ENCODE measurements at regions not wholly inside any gene's neighbourhood (a gene's known extent, or its start where the extent isn't known, plus 50 kb on each side); places are given as distances from the start of the nearest gene placed in this dataset.
"Not testable (repeated sequence)": the region's sequence is repeated elsewhere in the genome, so short reads cannot be mapped to it uniquely, and the experiment has no call there.

DNA sequence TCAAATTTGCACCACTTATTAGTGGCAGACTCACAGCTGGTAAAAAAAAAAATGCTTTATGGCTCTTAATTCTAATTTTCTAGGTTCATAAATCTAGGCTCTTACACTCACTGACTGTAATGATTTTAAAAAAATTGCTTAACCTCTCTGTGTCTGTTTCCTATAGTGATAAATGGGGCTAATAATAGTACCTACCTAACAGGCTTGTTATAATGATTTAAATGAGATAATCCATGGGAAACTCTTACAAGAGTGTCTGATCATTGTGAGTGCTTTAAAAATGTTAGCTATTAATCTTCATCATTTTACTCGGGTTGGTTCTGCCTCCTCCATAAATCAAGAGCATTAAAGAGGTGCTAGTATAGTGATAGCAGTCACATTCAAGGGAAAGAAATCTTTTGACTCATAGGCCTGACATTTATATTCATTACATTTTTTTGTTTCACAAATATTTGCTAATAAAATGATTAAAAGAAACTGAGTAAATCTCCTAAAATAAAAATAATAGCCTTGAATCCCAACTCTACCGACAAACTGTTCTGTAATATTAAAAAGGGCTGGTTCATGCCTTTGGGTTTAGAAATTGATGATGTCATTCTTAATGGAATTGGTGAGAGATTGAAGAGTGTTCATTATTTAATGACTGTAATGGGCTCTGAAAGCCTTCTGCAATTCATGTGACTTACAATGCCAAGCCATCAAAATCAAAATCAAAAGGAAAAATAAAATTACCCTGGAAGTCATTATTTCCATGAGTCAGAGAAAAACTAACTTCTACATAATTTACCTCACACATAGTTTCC lies 93.9 kb upstream of the PALMD start:
- H3K4me1 ChIP-seq: no peaks in the 10 kb centered on the region
- ATAC-seq (no peak), FAIRE-seq (no peak), DNase-seq (no peak)
- no peak overlapping the region for H3K27ac ChIP-seq
- no peaks in the 10 kb centered on the region for H3K36me3 ChIP-seq
- TF ChIP-seq, protein P1, sequence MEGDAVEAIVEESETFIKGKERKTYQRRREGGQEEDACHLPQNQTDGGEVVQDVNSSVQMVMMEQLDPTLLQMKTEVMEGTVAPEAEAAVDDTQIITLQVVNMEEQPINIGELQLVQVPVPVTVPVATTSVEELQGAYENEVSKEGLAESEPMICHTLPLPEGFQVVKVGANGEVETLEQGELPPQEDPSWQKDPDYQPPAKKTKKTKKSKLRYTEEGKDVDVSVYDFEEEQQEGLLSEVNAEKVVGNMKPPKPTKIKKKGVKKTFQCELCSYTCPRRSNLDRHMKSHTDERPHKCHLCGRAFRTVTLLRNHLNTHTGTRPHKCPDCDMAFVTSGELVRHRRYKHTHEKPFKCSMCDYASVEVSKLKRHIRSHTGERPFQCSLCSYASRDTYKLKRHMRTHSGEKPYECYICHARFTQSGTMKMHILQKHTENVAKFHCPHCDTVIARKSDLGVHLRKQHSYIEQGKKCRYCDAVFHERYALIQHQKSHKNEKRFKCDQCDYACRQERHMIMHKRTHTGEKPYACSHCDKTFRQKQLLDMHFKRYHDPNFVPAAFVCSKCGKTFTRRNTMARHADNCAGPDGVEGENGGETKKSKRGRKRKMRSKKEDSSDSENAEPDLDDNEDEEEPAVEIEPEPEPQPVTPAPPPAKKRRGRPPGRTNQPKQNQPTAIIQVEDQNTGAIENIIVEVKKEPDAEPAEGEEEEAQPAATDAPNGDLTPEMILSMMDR (IDR thresholded peaks at IDR 0.05): no peak
- no peaks in the 10 kb centered on the region for H3K9me3 ChIP-seq
- H3K27me3 ChIP-seq: peaks cover 0 to 5% (median 0%) of the 10 kb centered on the region in 4 donors
- 45 to 54% methylated on average over 2 of the region's 2 CpGs for WGBS, 2 donors
- intact Hi-C loops (cut with DNase I): no loop called here
- H3K4me3 ChIP-seq: no peak overlapping the region

DNA sequence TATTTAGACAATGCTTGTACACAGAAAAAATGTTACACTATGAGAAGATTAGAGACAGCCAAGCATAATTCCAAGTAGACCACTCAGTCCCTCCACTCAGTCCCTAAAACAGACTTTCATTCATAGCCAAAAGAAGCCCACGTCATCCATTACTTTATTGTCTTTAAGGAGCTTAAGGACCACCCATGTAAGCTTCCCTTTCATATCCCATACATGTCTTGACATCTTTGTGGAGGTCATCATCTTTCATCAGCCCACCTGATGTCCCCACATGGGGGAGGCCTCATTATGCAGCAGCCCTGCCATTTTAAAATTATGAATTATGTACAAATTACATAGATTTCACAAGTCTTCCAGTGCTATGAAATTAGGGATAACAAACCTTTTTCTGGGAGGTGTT lies 92.6 kb upstream of the PALMD start:
- H3K9me3 ChIP-seq: no peaks in the 10 kb centered on the region
- no peak overlapping the region for H3K4me3 ChIP-seq
- 63 to 67% methylated on average over 1 of the region's 1 CpG for WGBS, 2 donors
- H3K36me3 ChIP-seq: no peaks in the 10 kb centered on the region
- intact Hi-C loops (cut with DNase I): no loop called here
- no peak for DNase-seq
- H3K27me3 ChIP-seq: peaks cover 0 to 5% (median 0%) of the 10 kb centered on the region in 4 donors
- TF ChIP-seq, protein P1 (IDR thresholded peaks at IDR 0.05): no peak
- no peak for ATAC-seq
- no peaks in the 10 kb centered on the region for H3K4me1 ChIP-seq
- FAIRE-seq: no peak
- H3K27ac ChIP-seq: no peak overlapping the region

DNA sequence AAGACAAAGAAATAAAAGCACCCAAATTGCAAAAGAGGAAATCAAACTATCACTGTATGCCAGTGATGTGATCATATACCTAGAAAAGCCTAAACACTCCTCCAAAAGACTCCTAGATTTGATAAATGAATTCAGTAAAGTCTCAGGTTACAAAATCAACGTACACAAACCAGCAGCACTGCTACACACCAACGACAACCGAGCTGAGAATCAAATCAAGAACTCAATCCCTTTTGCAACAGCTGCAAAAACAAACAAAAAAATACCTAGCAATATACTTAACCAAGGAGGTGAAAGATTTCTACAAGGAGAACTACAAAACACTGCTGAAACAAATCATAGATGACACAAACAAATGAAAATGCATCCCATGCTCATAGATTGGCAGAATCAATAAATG lies 92.1 kb upstream of the PALMD start:
- H3K27ac ChIP-seq; DNase-seq; H3K27me3 ChIP-seq; H3K36me3 ChIP-seq; H3K9me3 ChIP-seq; ATAC-seq; intact Hi-C loops (cut with DNase I); H3K4me3 ChIP-seq; H3K4me1 ChIP-seq; FAIRE-seq: not testable (repeated sequence)
- 25 to 30% methylated on average over 3 of the region's 3 CpGs for WGBS, 2 donors

DNA sequence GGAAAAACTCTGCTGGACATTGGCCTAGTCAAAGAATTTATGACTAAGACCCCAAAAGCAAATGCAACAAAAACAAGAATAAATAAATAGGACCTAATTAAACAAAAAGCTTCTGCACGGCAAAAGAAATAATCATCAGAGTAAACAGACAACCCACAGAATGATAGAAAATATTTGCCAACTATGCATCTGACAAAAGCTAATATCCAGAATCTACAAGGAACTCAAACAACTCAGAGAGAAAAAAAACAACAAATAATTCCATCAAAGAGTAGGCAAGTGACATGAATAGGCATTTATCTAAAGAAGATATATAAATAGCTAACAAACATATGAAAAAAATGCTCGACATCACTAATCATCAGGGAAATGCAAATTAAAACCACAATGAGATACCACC lies 91.2 kb upstream of the PALMD start:
- 63 to 67% methylated on average over 2 of the region's 2 CpGs for WGBS, 2 donors
- Histone ChIP-seq H3K27ac (no peak overlapping the region), H3K4me1 (no peaks in the 10 kb centered on the region), H3K27me3 (peaks cover 0 to 5% (median 0%) of the 10 kb centered on the region in 4 donors), H3K9me3 (no peaks in the 10 kb centered on the region), H3K36me3 (no peaks in the 10 kb centered on the region), H3K4me3 (no peak overlapping the region)
- no peak for FAIRE-seq
- ATAC-seq: no peak
- no peak for DNase-seq
- TF ChIP-seq, protein P1 (IDR thresholded peaks at IDR 0.05): no peak
- intact Hi-C loops (cut with DNase I): no loop called here

DNA sequence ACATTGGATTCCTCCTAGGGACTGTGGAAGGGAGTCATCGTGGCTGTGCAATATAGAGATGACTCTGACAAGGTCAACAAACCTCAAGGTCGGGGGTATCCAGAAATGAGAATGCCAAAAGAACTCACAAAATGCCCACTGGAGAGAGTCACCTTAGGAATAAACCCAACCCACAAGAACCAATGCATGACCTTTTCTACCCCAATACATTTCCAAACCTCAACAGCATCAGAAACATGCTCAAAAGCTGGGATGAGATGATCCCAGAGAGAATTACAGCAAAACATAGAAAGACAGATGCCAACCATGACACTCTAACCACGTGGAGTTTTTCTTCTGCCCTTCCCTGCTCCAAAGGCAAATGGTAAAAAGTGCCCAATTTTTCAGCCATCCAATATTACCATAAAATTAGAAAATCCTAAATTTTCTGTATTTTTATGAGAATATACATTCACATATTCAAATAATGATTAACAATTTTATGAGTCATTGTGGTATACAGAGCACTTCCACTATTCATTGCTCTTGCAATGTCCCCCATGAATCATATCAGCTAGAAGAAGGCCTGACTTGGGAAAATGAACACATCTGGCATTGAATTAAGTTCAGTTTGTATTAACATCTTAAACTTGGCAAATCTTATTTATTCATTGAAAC lies 88.2 kb upstream of the PALMD start:
- no peaks in the 10 kb centered on the region for H3K36me3 ChIP-seq
- H3K27me3 ChIP-seq: peaks cover 0 to 5% (median 0%) of the 10 kb centered on the region in 4 donors
- intact Hi-C loops (cut with DNase I): no loop called here
- no peak for DNase-seq
- FAIRE-seq: no peak
- 48 to 63% methylated on average over 3 of the region's 3 CpGs for WGBS, 2 donors
- TF ChIP-seq, protein P1 (IDR thresholded peaks at IDR 0.05): no peak
- no peaks in the 10 kb centered on the region for H3K9me3 ChIP-seq
- no peak overlapping the region for H3K4me3 ChIP-seq
- no peak overlapping the region for H3K27ac ChIP-seq
- H3K4me1 ChIP-seq: no peaks in the 10 kb centered on the region
- ATAC-seq: no peak
